GM12873 (cell line): ENCODE measurements at regions not wholly inside any gene's neighbourhood (a gene's known extent, or its start where the extent isn't known, plus 50 kb on each side); places are given as distances from the start of the nearest gene placed in this dataset.

ENCODE experiments used
- TF ChIP-seq, protein P1 (sequence below): IDR thresholded peaks from 2 replicates; pipeline ENCODE4 v1.5.1; 2012; ENCODE audit warnings: low read depth, mild to moderate bottlenecking, moderate library complexity, low read length, control low read depth; ENCODE audit not compliant: insufficient read depth; ENCODE audit errors: missing control alignments

DNA sequence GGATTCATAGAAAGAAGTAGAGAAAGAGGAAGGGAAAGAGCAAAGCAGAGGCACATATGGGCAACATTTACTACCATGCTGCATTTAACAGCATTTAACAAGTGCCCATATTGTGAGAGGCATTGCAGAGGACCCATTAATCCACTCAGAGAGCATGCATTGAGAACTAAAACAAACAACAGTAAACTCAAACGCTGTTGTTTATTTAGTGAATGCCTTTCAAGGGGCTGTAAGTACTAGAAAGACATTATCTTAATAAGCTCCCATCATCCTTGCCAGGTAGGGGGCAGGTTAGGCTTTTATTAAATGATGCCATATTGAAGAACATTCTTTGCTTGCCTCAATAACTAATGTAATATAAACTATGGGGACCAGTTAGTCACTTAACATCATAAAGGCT, 254.3 kb upstream of the DAB1 start:
- TF ChIP-seq, protein P1, sequence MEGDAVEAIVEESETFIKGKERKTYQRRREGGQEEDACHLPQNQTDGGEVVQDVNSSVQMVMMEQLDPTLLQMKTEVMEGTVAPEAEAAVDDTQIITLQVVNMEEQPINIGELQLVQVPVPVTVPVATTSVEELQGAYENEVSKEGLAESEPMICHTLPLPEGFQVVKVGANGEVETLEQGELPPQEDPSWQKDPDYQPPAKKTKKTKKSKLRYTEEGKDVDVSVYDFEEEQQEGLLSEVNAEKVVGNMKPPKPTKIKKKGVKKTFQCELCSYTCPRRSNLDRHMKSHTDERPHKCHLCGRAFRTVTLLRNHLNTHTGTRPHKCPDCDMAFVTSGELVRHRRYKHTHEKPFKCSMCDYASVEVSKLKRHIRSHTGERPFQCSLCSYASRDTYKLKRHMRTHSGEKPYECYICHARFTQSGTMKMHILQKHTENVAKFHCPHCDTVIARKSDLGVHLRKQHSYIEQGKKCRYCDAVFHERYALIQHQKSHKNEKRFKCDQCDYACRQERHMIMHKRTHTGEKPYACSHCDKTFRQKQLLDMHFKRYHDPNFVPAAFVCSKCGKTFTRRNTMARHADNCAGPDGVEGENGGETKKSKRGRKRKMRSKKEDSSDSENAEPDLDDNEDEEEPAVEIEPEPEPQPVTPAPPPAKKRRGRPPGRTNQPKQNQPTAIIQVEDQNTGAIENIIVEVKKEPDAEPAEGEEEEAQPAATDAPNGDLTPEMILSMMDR: no peak

DNA sequence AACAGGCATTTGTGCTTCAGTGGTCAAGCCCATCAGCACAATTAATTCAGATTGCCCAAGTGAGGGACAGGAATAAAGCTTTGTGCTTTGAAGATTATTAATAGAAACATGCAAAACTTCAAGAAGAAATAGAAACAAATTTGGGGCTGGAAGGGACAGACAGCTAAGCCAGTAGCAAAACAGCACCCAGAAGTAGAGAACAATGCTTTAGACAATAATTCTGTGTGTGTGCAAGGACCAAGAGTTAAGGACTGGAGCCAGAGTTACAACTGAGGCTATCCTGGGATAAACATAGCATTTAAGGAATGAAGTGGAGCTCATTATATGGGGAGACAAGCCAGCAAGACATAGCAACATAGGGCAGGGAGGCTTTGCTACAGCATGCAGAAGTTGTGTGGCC, 251.9 kb upstream of the DAB1 start:
- TF ChIP-seq, protein P1: no peak

DNA sequence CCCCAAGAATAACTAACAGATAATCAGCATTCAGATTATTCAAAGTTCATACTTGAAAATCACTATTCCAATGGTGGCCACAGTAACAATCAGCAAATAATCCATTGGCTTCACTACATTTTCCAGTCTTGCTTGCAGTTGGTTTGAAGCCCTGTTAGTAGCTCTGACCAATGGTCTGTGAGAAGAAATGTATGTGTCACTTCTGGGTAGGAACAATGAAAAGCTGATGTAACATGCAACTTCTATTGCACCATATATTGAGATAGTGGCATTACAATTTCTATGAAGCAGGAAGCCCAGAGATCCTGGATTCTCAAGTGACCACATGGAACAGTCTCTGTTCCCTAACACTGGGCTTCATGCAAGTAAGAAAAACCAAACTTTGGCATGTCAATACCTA, 250.9 kb upstream of the DAB1 start:
- TF ChIP-seq, protein P1: no peak

DNA sequence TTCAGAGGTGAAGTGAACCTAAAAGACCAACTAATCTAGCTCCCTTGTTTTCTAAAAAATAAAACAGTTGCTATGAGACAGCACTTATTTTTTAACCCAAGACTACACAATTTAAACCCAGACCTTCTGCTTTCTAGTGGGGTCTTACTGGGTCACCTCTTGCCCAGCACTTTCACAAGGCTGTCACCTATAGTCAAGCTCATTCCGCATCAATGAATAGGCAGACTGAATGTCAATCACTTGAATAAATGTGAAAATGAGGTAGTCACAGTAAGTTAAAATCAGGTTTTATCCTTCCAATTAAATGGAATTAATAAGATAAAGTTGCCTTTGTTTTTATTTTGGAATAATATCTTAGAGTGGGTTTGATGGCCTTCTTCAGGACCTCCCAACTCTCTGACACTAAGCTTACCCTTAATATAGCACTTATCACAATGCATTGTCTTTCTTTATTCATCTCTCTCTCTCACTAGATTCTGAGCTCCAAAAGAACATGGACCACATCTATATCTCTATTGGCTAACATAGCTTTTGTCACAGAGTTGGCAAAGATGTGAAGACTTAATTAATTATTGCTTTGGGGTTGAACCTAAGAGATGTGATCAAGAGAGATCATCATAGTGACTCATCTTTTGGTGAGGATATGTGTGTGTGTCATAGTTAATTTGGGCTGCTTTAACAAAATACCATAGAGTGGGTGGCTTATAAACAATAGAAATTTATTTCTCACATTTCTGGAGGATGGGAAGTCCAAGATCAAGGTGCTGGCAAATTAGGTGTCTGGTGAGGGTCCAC, 248.7 kb upstream of the DAB1 start:
- TF ChIP-seq, protein P1: no peak

DNA sequence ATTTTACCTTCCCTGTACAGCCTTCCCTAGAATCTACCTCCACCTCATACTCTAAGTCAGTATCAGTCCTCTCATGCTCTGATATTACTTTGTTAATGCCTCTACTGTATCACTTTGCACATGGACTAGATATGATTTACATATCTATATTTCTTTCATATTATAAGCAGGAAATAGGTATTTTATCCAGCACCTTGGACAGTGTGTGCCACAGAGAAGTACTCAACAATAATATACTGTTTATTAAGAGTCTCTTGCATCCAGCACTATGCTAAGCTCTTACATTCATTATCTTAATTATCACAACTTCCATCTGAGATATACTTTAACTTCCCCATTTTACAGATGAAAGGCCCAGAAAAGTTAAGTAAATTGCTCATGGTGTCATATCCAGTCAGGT, 247.9 kb upstream of the DAB1 start:
- TF ChIP-seq, protein P1: no peak

DNA sequence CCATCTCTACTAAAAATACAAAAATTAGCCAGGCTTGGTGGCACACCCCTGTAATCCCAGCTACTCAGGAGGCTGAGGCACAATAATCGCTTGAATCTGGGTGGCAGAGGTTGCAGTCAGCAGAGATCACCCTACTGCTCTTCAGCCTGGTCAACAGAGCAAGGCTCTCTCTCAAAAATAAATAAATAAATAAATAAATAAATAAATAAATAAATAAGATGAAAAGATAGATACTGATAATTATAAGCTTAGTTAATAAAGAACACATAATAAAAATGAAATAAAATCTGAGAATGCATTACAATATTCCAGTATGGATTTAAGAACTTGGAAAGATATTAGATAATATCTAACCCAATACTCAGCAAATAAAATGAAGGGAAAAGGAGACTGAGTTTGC, 235.9 kb upstream of the DAB1 start:
- TF ChIP-seq, protein P1: no peak

DNA sequence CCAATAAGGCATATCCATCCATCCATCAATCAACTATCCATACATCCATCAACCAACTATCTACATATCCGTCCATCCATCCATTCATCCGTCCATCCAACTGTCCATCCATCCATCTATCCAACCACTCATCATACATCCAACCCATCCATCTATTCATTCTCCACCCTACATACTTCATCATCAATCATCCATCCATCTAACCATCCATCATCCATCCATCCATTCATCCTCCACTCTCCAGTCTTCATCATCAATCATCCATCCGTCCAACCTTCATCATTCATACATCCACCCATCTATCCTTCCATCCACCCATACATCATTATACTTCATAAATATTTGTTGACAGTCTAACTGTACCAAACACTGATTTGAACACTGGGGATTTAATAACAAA, 231.3 kb upstream of the DAB1 start:
- TF ChIP-seq, protein P1: no peak
